HCT116 (cell line): ENCODE measurements at regions not wholly inside any gene's neighbourhood (a gene's known extent, or its start where the extent isn't known, plus 50 kb on each side); places are given as distances from the start of the nearest gene placed in this dataset.

Experiments
- CTCF ChIP-seq, 3 experiments: fragments of 200-600 bp in 1 of 3; sonication (generic) in 1 of 3; IDR thresholded peaks in 2 of 3; conservative IDR thresholded peaks in 1 of 3; 2 replicates each; pipeline ENCODE4 v1.5.1; 2012 to 2017; ENCODE audit warnings: low read depth in 2 of 3, low read length in 2 of 3, antibody characterized with exemption in 1 of 3, borderline replicate concordance in 1 of 3, control low read depth in 1 of 3, mild to moderate bottlenecking in 1 of 3, mixed read lengths in 1 of 3, mixed run types in 1 of 3, moderate library complexity in 1 of 3; ENCODE audit not compliant: insufficient read depth in 1 of 3
- EZH2 ChIP-seq: fragments of 200-600 bp; sonication (generic); IDR thresholded peaks from 2 replicates; pipeline ENCODE4 v1.6.1; 2017; ENCODE audit warnings: antibody characterized with exemption, mixed run types
- EZH2phosphoT487 ChIP-seq: fragments of 200-600 bp; IDR thresholded peaks from 2 replicates; pipeline ENCODE4 v1.6.1; 2018; ENCODE audit warnings: antibody characterized with exemption, borderline replicate concordance
- JUND ChIP-seq: IDR thresholded peaks from 2 replicates; pipeline ENCODE4 v1.6.1; 2012
- POLR2AphosphoS5 ChIP-seq: IDR thresholded peaks from 2 replicates; pipeline ENCODE4 v1.6.1; 2011; ENCODE audit warnings: mild to moderate bottlenecking, low read depth, low read length, moderate library complexity
- REST ChIP-seq: IDR thresholded peaks from 2 replicates; pipeline ENCODE4 v1.6.1; 2012; ENCODE audit warnings: low read depth
- SIN3A ChIP-seq: IDR thresholded peaks from 2 replicates; pipeline ENCODE4 v1.6.1; 2012; ENCODE audit warnings: low read depth
- ZFX ChIP-seq: fragments of 450-650 bp; IDR thresholded peaks from 2 replicates; pipeline ENCODE4 v1.6.1; 2017

- TF ChIP-seq SIN3A (no peak), CTCF (IDR thresholded peaks at IDR 0.05 in 2 of 3, conservative IDR thresholded peaks at IDR 0.05 in 1 of 3; ENCODE audit: borderline replicate concordance in 1 of 3, insufficient read depth in 1 of 3, low read depth in 2 of 3, low read length in 2 of 3) (no peak), EZH2 (no peak), POLR2AphosphoS5 (no peak), EZH2phosphoT487 (no peak), ZFX (no peak), REST (no peak), JUND (no peak)
These were observed 183.0 kb upstream of the PGRMC2 start for GRCh38 chr4:128470492-128471053.
